ENCODE measurements at regions not wholly inside any gene's neighbourhood (a gene's known extent, or its start where the extent isn't known, plus 50 kb on each side); places are given as distances from the start of the nearest gene placed in this dataset.

- no peak for TF ChIP-seq CTCF (IDR thresholded peaks at IDR 0.05; ENCODE audit: insufficient read depth, low read length, poor library complexity, severe bottlenecking)
- Histone ChIP-seq H3K27me3 (replicated peaks; ENCODE audit: control insufficient read depth, insufficient read depth, low read length) (no peaks in the 10 kb centered on the region), H3K4me3 (replicated peaks; ENCODE audit: low read depth, low read length) (no peak overlapping the region), H3K36me3 (ENCODE audit: control insufficient read depth, insufficient read depth, low read length) (no peaks in the 10 kb centered on the region)
- DNase-seq (ENCODE audit: extremely low read depth, insufficient read length): no peak
These were observed 753.9 kb downstream of the RNF144A start for GRCh38 chr2:7670905-7671641.

- Histone ChIP-seq H3K27me3 (replicated peaks; ENCODE audit: control insufficient read depth, insufficient read depth, low read length) (no peaks in the 10 kb centered on the region), H3K4me3 (replicated peaks; ENCODE audit: low read depth, low read length) (no peak overlapping the region), H3K36me3 (ENCODE audit: control insufficient read depth, insufficient read depth, low read length) (no peaks in the 10 kb centered on the region)
- TF ChIP-seq CTCF (IDR thresholded peaks at IDR 0.05; ENCODE audit: insufficient read depth, low read length, poor library complexity, severe bottlenecking): peak; percentile 81
- DNase-seq (ENCODE audit: extremely low read depth, insufficient read length): peak; percentile 13
These were observed 754.9 kb downstream of the RNF144A start for GRCh38 chr2:7672027-7672684.

GRCh38 chr2:7672685-7673071 is 755.5 kb downstream of the RNF144A start:
- Histone ChIP-seq H3K27me3 (replicated peaks; ENCODE audit: control insufficient read depth, insufficient read depth, low read length) (no peaks in the 10 kb centered on the region), H3K36me3 (ENCODE audit: control insufficient read depth, insufficient read depth, low read length) (no peaks in the 10 kb centered on the region), H3K4me3 (replicated peaks; ENCODE audit: low read depth, low read length) (no peak overlapping the region)
- no peak for TF ChIP-seq CTCF (IDR thresholded peaks at IDR 0.05; ENCODE audit: insufficient read depth, low read length, poor library complexity, severe bottlenecking)
- DNase-seq (ENCODE audit: extremely low read depth, insufficient read length): no peak

GRCh38 chr2:7673101-7673500 is 755.9 kb downstream of the RNF144A start:
- no peak for TF ChIP-seq CTCF (IDR thresholded peaks at IDR 0.05; ENCODE audit: insufficient read depth, low read length, poor library complexity, severe bottlenecking)
- Histone ChIP-seq H3K36me3 (ENCODE audit: control insufficient read depth, insufficient read depth, low read length) (no peaks in the 10 kb centered on the region), H3K27me3 (replicated peaks; ENCODE audit: control insufficient read depth, insufficient read depth, low read length) (no peaks in the 10 kb centered on the region), H3K4me3 (replicated peaks; ENCODE audit: low read depth, low read length) (no peak overlapping the region)
- DNase-seq (ENCODE audit: extremely low read depth, insufficient read length): no peak

GRCh38 chr2:7673853-7674252 is 756.6 kb downstream of the RNF144A start:
- no peaks in the 10 kb centered on the region for H3K27me3 ChIP-seq (replicated peaks; ENCODE audit: control insufficient read depth, insufficient read depth, low read length)
- H3K36me3 ChIP-seq (ENCODE audit: control insufficient read depth, insufficient read depth, low read length): no peaks in the 10 kb centered on the region
- H3K4me3 ChIP-seq (replicated peaks; ENCODE audit: low read depth, low read length): no peak overlapping the region
- DNase-seq (ENCODE audit: extremely low read depth, insufficient read length): no peak
- no peak for TF ChIP-seq CTCF (IDR thresholded peaks at IDR 0.05; ENCODE audit: insufficient read depth, low read length, poor library complexity, severe bottlenecking)
